Ecto neural progenitor cell (in vitro differentiated cells): ENCODE measurements at regions not wholly inside any gene's neighbourhood (a gene's known extent, or its start where the extent isn't known, plus 50 kb on each side); places are given as distances from the start of the nearest gene placed in this dataset.

Experiments
- DNase-seq: peaks from one replicate; pipeline ENCODE4 v3.0.0-alpha.2; 2018; ENCODE audit warnings: low spot score

DNA sequence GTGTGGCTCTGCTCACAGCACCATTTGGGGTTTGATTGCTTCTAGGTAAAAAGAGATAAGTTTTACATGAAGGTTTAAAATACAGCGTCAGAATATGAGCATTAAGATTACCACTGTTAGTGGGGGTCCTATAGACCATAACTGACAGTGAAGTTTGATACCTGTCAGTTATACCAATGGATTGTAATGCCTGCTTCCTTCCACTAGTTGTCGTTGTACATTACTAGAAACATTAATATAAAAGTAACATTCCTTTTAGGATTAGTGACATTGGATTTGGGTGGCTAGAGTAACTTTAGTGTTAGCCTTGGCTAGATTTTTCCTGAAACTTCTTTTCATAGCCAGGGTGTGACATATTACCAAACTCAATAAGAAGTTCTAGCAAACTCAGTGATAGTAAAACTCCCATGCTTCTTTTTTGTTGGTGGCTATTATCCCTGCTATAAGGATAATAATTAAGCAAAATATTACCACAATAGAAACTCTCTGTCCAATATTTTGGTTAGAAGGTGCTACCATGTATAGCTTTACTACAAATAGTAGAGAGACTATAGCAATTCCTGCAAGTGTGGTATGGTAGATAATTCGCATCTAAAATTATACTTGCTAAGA lies 57.1 kb downstream of the FAM181B start:
- DNase-seq = no peak

GRCh38 chr11:82675838-82676237 lies 57.8 kb downstream of the FAM181B start:
- DNase-seq = no peak

GRCh38 chr11:82673631-82674030 lies 60.0 kb downstream of the FAM181B start:
- no peak for DNase-seq

- no peak for DNase-seq
These were observed 62.2 kb downstream of the FAM181B start for GRCh38 chr11:82671451-82671850.

GRCh38 chr11:82663535-82663934 lies 70.1 kb downstream of the FAM181B start:
- DNase-seq = no peak

GRCh38 chr11:82653752-82654151 lies 79.9 kb downstream of the FAM181B start:
- no peak for DNase-seq

GRCh38 chr11:82639251-82639650 lies 94.4 kb downstream of the FAM181B start:
- DNase-seq = no peak

DNA sequence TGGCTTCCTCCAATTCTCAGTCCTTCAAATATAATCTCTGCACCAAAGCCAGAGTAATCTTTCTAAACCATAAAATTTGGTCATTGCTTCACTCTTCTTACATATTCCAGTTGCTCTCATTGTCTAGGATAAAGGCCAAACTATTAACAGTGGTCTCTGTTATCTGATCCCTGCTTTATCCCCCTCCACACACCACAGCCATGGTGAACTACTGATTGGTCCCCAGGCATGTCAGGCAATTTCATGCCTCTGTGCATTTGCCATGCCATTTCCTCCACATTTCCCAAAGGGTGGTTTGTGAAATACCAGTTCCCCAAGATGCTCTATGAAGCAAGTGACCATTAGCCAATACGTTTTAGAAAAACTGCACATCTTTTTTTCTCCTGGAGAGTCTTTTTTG lies 97.0 kb downstream of the FAM181B start:
- DNase-seq = no peak

DNA sequence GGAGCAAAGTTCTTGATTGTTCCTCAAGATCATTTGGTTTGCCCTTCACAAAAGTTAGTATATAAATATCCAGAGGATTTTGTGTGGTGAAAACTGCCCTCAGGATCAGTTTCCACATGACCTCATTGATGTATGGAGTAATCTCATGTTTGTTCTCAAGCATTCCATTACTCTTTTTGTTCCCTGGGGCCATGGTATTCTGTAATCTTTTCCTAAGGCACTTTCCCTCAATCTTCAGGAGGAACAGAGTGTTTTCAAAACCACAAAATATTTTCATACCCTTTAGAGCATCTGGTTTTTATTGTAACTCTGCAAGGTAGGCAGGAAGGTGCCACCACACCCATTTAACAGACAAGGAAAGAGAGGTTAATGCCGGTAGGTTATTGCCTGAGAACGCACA lies 99.6 kb downstream of the FAM181B start:
- DNase-seq = no peak

- no peak for DNase-seq
These were observed 101.7 kb downstream of the FAM181B start for GRCh38 chr11:82631722-82632630.

DNA sequence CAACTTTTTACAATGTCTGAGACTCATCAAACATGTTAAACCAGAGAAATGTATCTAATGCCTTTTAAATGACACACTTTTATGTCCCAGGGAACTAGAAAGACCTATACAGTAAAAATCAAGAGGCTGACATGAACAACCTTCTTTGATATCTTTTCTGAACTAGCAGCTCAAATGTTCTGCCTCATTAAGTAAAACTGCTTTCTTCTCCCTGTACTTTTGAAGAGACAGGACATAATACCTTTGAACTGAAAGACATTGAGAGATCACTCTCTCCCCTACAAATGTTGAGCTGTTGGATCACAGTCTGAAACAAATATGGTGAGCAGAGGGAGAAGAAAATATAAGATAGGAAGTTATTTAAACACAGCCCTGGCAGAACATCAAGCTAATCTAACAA lies 123.0 kb downstream of the FAM181B start:
- DNase-seq = no peak

GRCh38 chr11:82606738-82607137 lies 126.9 kb downstream of the FAM181B start:
- DNase-seq = no peak

DNA sequence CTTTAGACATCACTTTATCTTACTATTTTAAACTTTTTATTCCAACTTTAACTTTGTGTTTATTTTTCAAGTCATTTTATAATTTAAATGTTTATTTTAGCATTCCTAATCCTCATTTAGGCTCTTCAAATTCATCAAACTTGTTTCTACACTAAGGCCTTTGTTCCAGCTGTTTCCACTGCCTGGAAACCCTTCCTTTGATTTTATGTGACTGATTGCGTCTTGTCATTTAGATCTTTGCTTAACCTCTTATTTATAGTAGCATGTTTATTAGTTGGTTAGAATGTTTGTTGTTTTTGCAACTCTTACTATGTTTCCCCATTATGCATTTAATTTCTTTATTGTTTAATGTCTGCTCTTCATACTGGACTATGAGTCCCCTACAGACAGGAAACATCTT lies 132.0 kb downstream of the FAM181B start:
- no peak for DNase-seq

GRCh38 chr11:82599836-82600235 lies 133.8 kb downstream of the FAM181B start:
- DNase-seq = no peak

- no peak for DNase-seq
These were observed 147.1 kb downstream of the FAM181B start for GRCh38 chr11:82586581-82586980.

- no peak for DNase-seq
These were observed 156.4 kb downstream of the FAM181B start for GRCh38 chr11:82577246-82577645.

DNA sequence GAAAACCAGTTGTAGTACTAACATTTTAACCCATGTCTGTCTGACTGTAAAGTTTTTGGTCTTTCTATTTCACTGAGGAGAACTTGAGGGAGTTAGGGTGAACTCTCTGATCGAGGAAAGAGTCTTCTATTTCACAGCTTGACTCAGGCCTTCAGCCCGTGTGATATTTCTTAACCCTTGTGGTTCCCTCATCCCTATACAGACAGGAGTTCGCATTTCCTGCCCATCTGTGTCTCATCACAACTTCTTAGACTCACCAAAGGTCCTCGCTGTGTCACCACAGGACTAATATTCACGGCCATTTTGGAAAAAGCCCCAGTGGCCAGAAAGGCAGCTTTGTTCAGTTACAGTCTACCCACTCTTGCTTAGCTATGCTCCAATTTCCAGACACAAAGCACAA lies 172.8 kb downstream of the FAM181B start:
- DNase-seq = no peak

GRCh38 chr11:82559609-82560008 lies 174.1 kb downstream of the FAM181B start:
- no peak for DNase-seq

DNA sequence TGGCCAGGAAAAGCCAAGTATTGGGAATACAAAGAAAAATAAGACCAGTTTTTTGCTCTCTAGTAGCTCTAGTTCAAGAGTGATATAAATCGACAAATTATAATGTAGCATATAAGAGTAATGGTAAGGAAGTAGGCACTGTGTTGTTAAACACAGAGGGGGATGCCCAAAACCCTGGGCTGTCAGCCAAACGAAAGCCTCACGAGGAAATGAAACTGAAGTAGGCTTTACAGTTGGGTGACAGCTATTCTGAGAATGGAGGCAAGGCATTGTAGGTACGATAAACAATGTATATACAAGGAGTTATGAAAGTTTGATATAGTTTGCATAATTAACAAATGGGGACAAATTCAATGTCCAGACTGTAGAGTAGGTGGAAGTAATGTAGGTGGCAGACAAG lies 176.4 kb downstream of the FAM181B start:
- DNase-seq = no peak

DNA sequence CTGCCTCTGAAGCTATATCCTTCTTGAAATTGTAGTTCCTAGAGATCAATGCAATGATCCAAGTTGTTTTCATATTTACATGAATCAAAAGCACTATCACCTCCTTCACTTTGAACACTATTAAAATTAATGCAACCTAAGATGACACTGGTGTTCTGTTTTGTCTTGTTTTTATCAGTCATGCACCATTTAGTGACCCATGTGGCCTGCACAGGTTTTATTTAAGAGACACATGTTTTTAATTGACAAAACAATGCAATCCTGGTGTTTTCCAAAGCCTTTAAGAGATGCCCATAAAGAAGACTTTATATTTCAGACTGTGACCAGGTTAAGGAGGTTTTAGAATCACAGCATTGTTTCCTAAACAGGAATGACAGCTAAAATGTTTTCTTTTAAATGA lies 177.5 kb downstream of the FAM181B start:
- DNase-seq = no peak

- peak; percentile 46 for DNase-seq
These were observed 186.8 kb downstream of the FAM181B start for GRCh38 chr11:82546661-82547557.

DNA sequence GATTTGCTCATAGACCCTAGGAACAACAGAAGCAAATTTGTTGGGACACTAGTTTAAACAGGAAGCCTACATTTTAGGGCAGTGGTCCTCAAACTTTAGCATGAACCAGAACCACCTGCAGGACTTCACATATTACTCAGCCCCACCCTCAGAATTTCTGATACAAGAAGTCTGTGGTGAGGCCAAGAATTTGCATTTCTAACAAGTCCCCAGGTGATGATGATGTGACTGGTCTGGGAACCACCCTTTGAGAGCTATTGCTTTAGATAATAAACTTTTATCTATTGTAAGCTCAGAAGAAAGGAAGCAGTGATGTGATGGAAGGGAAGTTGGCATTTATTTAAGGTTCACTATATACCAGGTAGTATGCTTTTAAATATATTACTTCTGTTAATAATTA lies 194.0 kb downstream of the FAM181B start:
- no peak for DNase-seq

DNA sequence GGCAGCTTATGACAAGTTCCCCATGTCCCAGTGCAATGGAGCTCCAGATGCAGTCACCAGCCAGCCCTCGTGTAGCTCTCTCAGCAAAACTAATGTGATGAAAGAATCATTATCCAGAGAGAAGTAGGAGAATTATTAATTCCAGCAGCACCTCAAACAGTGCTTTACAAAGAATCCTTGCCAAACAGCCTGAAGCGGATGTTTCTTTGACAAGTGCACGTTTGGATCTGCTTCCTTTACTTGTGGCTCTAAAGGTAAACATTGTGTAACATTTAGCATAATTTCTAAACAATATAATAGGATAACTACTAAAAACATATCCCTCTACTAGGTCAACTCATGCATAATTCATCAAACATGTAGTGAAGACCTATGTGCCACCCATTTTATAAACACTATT lies 197.0 kb downstream of the FAM181B start:
- no peak for DNase-seq
